GM18867 (cell line): ENCODE measurements at regions not wholly inside any gene's neighbourhood (a gene's known extent, or its start where the extent isn't known, plus 50 kb on each side); places are given as distances from the start of the nearest gene placed in this dataset.
"Not testable (repeated sequence)": the region's sequence is repeated elsewhere in the genome, so short reads cannot be mapped to it uniquely, and the experiment has no call there.

Experiments used
- ATAC-seq: cut with Tn5 transposase; IDR thresholded peaks from one replicate; pipeline ENCODE4 v1.9.1; 2021; ENCODE audit warnings: mild to moderate bottlenecking, moderate library complexity; ENCODE audit not compliant: unreplicated experiment

DNA sequence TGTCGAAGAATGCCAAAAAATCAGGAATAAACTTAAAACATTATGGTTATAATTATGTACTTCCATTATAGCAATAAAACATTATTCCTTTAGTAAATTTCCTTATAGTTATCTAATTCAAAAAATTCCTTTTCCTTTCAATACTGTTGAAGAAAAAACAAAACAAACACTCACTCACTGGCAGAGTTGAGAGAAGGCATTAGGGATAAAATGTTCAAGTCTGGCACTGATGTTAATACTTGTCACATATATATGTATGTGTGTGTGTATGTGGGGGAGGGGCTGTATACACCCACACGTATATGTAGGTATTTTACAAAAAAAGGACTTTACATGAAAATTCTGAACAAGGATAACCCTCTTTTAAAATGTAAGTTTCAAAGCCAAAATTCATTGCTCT, 150.2 kb upstream of the MEOX2 start:
- no peak for ATAC-seq

DNA sequence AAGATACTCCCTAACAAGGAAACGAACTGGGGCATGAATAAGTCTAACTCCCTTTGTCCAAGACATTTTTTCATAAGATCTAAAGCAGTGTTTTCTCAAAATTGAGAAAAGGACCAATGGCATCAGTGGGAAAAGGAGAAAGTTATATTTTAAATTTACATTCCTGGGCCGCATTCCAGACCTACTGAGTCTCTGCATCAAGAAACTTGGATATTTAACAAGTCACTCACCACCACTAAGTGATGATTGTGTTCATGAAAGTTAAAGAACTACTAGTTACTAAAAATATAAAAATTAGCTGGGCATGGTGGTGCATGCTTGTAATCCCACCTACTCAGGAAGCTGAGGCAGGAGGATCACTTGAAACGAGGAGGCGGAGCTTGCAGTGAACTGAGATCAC, 149.6 kb upstream of the MEOX2 start:
- no peak for ATAC-seq

DNA sequence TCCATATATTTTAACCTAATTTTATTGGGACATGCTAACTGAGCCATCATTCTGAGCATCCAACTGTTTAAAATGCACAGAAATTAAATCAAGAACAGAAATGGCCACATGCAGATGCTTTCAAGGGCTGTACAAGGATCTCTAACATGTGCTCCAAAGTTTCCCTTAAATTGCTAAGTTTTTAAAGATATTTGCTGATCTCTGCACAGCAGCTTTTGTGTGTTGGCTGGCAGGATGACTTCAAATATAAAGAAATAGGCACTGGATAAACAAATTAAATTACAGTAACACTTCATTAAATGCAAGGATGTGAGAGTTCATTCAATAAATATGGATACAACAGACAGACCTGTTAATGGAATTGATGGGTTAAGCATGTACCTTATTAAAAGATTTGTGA, 148.0 kb upstream of the MEOX2 start:
- no peak for ATAC-seq

DNA sequence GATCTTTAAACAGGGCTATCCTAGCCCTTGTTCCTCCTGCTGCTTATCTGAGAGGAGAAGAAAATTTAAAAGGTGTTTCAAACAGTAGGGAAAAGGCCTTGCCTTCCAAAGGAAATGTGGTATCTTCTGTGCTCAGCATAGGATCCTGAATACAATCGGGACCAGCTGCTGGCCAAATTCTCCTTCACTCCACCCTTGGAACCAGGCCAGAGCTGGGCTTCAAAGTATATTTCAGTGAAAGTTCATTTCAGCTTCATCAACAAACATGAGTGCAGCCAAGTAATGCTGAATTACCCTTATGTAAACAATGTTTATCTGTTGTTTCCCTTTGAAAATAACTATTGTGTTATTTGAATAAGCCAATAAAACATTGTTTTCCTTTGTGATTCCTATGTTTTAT, 146.5 kb upstream of the MEOX2 start:
- no peak for ATAC-seq

DNA sequence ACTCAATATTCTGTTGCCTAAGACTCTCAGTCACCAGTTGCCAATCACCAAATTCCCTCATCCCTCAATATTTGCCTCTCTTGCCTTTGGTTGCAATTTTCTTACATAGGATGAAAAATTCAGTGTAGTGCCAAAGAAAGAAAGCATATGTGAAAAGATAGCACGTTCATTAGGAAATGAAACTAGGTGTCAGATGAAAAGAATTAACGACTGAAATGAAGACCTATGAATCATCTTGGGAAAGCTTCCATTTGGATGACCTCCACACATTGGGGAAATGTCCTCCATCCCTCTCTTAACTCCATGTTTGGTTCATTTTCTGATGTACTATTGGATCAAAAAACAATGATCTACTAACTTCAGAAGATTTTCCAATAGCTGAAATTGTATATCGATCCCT, 145.1 kb upstream of the MEOX2 start:
- no peak for ATAC-seq

DNA sequence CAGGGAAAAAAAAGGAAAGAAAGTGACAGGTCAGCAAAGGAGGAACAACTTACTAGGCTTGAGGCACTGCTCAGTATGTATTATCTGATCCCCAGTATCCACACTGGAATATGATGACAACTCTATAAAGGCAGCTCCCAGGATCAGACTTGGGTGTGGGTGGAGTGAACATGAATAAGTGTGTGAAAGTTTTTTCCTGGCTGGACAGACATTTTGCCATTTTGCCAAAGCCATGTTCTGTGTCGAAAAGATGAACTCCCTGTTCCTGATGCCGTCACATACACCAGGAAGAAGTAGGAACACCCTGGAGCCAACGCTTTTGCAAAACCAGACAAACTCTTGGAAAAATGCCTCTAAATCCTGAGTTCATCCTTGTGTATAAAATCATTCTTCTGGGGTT, 143.2 kb upstream of the MEOX2 start:
- no peak for ATAC-seq

DNA sequence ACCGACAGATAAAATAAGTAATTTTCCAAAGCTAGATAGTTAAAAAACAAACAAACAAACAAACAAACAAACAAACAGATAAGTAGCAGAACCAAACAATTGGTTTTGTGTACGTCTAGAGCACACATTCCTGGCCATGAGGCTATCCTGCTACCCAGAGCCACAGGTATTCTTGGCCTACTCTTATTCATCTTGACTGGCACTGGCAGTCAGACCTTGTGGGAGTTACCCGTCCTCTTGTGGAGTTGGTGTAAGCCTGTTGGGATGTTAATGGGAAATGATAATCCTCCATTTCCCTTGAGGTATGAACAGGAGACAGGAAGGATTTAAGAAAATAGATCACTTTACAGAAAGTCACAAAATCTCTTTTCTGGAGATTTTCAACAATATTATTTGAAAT, 142.4 kb upstream of the MEOX2 start:
- no peak for ATAC-seq

DNA sequence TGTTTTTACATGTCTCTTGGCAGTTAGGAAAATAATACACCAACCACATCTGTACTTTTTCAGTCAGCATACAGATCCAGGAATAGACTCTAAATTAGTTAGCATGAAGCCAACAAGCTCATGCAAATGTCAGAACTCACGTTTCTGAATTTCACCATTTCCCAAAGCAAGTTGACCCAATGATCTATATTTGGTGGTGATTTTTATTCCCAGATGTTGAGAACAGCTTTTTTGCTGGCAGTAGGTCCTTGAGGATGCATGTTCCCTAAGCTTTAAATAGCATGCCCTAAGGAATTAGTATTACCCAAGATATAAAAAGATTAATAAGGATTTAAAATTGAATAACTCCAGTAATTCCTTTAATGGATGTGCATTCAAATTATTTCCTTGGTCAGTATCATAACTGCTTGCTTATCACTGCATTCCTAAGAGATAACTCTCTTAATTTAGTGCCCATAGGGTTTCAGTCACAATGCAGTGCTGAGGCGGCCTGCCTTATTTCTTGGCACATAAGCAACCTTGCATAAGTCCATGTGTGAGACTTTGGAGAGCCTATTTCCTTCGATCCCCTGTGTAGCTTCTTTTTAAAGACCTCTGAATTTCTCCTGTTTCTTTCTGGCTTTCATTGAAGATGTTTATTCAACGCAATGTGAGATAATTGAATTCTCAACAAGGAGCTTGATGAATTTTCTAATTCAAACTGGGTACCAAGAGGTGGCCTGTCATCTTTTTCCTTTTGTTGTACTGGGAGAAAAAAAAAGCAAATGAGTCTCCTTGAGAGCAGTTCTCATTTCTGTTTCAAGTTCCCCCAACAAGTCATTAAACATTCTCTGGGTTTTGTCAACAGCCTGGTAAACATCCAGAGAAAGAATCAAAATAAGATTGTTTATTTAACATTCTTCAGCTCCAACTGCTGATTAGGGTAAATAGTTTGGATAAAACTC, 135.3 kb upstream of the MEOX2 start:
- ATAC-seq: no peak

DNA sequence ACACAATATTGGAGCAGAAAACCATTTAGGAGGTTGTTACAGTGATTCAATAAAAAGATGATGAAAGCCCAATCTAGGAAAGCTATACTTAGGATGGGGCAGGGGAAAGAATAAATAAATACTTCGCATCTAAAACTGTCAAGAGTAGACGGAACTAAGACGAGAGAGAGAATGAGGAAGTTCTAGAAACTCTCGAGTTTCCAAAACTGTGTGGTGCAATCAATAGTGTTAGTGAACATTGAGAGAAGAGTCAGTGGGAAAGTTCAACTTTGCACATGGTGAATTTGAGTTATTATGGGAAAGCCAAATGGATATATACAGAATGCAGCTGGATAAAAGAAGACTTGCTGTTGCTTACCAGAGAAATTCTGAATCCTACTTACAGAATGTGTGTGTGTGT, 133.8 kb upstream of the MEOX2 start:
- ATAC-seq: no peak

DNA sequence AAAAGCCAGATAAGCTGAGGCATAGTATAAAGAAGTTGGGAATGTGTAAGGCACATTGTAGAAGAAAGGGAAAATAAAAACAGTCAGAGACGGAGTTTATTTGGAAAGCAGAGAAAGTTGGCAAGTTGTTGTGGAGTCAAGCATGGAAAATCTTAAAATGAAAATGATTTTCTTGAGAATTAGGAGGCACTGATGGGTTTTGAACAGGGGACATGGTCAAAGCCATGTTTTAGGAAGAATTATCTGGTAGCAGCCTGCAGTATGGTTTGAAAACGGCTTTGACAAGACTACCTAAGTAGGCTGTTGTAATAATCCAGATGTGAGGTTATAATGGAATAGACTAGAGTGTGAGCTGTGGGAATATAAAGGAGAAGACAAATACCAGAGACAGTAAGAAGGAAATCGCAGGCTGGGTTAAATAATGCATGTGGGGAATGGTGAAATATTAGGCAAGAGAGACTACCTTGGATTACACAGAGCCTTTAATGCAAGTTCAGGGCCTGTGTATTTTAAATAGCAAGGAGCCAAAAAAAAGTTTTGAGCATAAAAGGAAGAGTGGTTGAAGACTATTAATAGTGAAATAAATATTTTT, 130.4 kb upstream of the MEOX2 start:
- ATAC-seq: no peak

DNA sequence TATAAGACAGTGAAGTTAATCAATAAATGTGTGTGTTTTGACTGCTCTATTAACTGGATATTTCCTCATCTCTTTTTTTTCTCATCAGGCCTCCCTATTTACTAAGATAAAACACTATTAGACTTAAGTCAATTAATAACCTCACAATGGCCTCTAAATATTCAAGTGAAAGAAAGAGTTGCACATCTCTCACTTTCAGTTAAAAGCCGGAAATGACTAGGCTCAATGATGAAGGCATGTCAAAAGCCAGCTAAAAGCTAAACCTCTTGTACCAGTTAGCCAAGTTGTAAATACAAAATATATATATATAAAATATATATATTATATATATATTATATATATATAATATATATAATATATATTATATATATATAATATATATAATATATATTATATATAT, 127.0 kb upstream of the MEOX2 start:
- no peak for ATAC-seq

DNA sequence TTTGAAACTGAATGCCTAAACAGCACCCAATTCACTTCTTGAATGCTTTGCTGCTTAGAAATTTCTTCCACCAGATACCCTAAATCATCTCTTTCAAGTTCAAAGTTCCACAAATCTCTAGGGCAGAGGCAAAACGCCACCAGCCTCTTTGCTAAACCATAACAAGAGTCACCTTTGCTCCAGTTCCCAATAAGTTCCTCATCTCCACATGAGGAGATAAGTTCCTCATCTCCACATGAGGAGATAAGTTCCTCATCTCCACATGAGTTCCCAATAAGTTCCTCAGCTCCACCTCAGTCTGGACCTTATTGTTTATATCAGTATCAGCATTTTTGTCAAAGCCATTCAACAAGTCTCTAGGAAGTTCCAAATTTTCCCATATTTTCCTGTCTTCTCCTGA, 123.9 kb upstream of the MEOX2 start:
- not testable (repeated sequence) for ATAC-seq

DNA sequence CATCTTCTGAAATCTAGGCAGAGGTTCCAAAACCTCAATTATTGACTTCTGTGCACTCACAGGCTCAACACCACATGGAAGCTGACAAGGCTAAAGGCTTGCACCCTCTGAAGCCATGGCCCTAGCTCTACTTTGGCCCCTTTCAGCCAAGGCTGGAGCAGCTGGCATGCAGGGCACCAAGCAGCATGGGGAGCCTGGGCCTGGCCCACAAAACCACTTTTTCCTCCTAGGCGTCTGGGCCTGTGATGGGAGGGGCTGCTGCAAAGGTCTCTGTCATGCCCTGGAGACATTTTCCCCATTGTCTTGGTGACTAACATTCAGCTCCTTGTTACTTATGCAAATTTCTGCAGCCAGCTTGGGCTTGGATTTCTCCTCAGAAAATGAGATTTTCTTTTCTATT, 123.5 kb upstream of the MEOX2 start:
- ATAC-seq: not testable (repeated sequence)

DNA sequence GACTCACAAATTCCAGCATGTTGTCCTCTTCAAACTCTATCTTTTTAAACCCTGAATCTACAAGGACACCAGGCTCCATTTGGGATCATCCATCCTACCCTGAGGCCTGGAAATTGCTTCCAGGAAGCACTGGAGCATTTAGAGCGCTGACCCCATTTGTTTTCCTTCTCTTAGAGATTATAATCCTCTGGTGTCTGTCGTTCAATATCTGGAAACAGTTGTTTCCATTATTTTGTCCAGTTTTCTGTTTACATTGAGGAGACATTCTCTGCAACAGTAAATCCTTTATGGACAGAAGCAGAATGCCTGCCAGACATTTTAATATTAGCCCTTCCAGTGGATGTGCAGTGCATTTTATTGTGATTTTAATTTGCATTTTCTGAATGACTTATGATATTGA, 119.4 kb upstream of the MEOX2 start:
- ATAC-seq: no peak

DNA sequence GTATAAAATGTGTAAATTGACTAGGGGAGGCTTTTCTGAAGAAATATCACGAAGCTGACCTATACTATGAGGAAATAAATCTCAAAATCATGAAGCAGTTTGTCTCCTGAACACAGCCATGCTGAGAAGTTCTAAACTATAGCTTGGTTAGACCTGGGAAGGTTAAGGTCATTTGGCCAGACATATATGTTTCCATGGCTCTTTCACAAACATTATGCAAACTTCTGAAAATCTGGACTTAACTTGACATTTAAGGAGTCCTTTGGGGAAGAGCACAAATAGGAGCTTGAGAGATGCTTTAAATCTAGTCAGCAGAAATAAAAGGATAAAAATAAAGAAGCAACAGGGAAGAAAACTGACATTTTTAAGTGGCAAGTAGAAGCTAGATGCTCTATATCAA, 115.9 kb upstream of the MEOX2 start:
- ATAC-seq: no peak

DNA sequence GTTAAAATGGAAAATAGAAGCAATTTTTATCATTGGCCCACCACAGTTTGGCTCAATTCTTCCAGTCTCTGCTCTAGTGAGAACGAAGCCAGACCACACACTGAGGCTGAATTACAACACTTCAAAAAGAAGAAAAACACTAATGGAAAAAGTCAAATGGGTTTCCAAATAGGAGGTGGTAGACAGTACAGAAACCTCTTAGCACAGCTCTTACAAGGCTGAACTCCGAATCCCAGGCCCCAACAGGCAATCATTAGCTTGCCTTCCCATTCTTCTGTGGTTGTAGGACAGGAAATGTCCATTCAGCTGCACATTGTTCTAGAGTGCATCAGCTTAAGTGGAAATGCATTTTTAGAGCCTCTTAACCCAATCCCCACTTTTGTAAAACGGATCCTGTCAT, 115.1 kb upstream of the MEOX2 start:
- ATAC-seq: no peak

DNA sequence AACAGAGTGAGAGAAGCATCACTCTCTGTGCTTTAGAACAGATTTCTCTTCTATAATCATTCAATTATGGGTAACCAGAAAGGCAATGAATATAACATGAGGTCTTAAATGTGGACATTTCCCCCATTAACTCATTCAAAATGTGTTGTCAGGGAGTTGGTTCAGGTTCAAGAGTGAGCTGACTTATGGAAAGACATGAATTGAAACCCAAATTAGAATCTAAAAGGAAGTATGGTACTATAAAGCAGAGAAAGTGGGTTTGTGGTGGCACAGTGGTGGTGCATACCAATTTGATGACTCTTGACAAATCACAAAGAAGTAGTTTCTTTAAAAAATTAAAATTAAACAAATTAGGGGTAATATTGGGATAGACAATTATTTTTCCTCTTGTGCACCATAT, 114.6 kb upstream of the MEOX2 start:
- ATAC-seq: no peak

DNA sequence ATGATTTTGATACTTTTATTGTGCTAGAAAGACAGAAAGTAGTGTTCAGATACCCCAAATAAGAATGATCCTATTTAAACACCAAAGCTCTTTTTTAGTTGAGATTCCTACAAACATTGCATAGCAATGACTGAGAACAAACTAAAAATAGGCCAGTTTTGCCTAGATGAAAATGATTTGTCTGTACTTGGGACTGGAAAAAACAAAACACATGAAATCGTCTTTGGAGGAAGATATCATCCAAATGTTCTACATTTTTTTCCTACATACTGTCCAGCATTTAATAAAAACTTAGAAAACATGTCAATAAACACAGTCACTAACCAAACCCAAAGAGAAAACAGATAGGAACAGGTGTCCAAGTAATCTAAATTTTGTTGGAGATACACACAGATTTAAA, 111.6 kb upstream of the MEOX2 start:
- ATAC-seq: no peak

DNA sequence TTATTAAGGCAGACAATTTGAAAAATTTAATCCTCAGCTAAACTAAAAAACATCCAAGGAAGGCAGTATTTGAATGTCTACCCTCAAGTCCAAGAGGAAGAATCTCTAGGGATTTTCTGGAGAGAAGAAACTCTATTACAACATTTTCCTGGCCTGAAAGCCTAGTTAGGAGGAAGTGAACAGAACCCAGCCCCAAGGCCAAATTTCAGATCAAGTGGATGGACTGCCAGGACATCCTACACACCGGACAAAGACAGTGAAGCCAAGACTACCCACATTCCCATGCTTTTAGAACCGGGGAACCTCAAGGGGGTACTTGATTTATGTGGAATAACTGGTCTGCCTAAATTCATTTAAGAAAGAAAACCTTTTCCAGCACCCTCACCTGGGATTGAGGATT, 108.9 kb upstream of the MEOX2 start:
- no peak for ATAC-seq

DNA sequence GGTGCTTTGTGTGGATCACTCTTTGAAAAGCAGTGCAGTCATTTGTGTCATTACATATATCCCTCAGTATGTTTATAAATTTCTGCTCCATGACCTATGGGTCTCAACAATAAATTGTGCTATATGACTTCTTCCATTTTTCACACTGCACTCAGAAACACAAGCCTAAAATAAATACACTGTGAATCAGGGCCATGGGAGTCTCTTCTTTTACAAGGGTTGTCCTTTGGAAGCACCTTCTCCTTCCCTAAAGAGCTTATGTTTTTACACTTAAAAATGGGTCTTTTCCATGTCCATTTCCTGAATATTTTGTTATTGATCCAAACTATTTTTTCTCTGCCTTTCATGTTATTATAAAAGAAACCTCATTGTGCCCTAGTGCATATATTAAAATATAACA, 108.3 kb upstream of the MEOX2 start:
- no peak for ATAC-seq

DNA sequence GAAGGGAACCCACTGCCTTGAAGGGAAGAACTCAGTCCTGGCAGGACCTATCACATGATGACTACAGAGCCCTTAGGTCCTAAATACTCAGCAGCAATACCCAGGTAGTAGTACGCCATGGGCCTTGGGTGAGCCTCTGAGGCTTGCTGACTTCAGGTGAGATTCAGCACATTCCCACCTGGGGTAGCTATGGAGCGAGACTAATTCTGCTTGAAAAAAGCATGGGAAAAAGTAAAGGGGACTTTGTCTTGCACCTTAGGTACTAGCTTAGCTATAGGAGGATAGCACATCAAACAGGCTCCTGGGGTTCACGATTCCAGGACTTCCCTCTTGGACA, 98.2 kb upstream of the MEOX2 start:
- ATAC-seq: no peak

DNA sequence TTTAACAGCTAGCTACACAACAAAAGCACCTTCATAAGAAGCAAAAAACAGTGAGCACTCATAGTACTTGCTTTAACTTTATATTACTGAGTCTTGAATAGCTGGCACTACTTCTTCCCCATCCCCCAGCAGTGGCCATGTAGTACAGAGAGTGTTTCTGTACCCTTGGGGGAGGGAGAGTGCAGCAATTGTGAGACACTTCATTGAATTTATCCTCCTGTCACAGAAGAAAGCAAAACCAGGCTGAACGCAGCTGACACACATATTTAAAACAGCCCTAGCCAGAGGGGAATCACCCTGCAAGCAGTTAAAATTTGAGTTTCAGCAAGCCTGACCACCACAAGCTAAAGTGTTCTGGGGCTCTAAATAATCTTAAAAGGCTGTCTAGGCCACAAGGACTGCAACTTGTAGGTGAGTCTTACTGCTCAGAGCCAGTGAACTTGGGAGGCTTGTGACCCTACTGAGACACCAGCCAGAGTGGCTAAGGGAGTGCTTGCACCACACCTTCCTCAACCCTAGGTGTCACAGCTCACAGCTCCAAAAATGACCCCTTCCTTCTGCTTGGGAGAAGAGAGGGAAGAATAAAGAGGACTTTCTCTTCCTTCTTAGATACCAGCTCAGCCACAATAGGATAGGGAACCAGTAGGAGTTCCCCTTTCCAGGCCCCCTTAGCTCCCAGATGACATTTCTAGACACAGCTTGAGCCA, 97.7 kb upstream of the MEOX2 start:
- ATAC-seq: no peak
